SU-DHL-6 (cell line): ENCODE measurements at regions not wholly inside any gene's neighbourhood (a gene's known extent, or its start where the extent isn't known, plus 50 kb on each side); places are given as distances from the start of the nearest gene placed in this dataset.

Source experiments
- H2AFZ ChIP-seq: fragments of 200-600 bp; sonication (generic); 2 replicates; pipeline ENCODE4 v1.6.1; 2014; ENCODE audit warnings: low read depth, mild to moderate bottlenecking, moderate library complexity, mixed read lengths, antibody characterized with exemption, low read length; ENCODE audit not compliant: severe bottlenecking
- H3F3A ChIP-seq: fragments of 200-600 bp; shearing (Covaris generic); 2 replicates; pipeline ENCODE4 v1.6.0; 2016; ENCODE audit warnings: antibody characterized with exemption, mild to moderate bottlenecking; ENCODE audit not compliant: insufficient read depth
- H3K27ac ChIP-seq: fragments of 200-600 bp; sonication (generic); 2 replicates; pipeline ENCODE4 v1.5.1; 2016; ENCODE audit warnings: low read depth, mild to moderate bottlenecking, low read length, moderate library complexity, mixed read lengths
- H3K27me3 ChIP-seq: fragments of 200-600 bp; sonication (generic), shearing (Covaris generic); 2 replicates; pipeline ENCODE4 v1.6.0; 2014; ENCODE audit warnings: mild to moderate bottlenecking, low read length
- H3K36me3 ChIP-seq: fragments of 200-600 bp; sonication (generic); 2 replicates; pipeline ENCODE4 v1.6.1; 2014; ENCODE audit warnings: mild to moderate bottlenecking, low read length, mixed read lengths
- H3K4me2 ChIP-seq: fragments of 300-600, 200-600 bp; shearing (Covaris generic), sonication (generic); 2 replicates; pipeline ENCODE4 v1.6.0; 2014; ENCODE audit warnings: low read length, low read depth, mild to moderate bottlenecking; ENCODE audit not compliant: poor library complexity, severe bottlenecking
- H3K4me3 ChIP-seq: fragments of 200-600 bp; sonication (generic); 2 replicates; pipeline ENCODE4 v1.5.1; 2014; ENCODE audit warnings: antibody characterized with exemption, low read length, mild to moderate bottlenecking, mixed read lengths; ENCODE audit not compliant: insufficient read depth, poor library complexity, severe bottlenecking
- H3K79me2 ChIP-seq: fragments of 200-600 bp; sonication (generic); 2 replicates; pipeline ENCODE4 v1.6.1; 2014; ENCODE audit warnings: mild to moderate bottlenecking, low read length, moderate library complexity; ENCODE audit not compliant: insufficient read depth
- H3K9ac ChIP-seq: fragments of 200-600 bp; sonication (generic); 2 replicates; pipeline ENCODE4 v1.7.0; 2014; ENCODE audit warnings: mild to moderate bottlenecking, low read length
- H3K9me2 ChIP-seq: fragments of 200-600 bp; sonication (generic); replicated peaks from 2 replicates; pipeline ENCODE4 v1.6.1; 2014; ENCODE audit warnings: low read length; ENCODE audit not compliant: insufficient read depth
- H3K9me3 ChIP-seq: fragments of 200-600 bp; sonication (generic); 2 replicates; pipeline ENCODE4 v1.6.1; 2014; ENCODE audit warnings: low read length, mixed read lengths; ENCODE audit not compliant: insufficient read depth
- H4K20me1 ChIP-seq: fragments of 200-600 bp; sonication (generic); 2 replicates; pipeline ENCODE4 v1.6.1; 2014; ENCODE audit warnings: low read depth, mild to moderate bottlenecking, antibody characterized with exemption, low read length, moderate library complexity, mixed read lengths
- CTCF ChIP-seq: fragments of 200-600 bp; sonication (generic); IDR thresholded peaks from one replicate; pipeline ENCODE4 v1.5.1; 2017; ENCODE audit warnings: antibody characterized with exemption, mild to moderate bottlenecking, low read length, moderate library complexity; ENCODE audit not compliant: insufficient read depth, poor library complexity, severe bottlenecking
- EZH2phosphoT487 ChIP-seq: fragments of 200-600 bp; sonication (generic), shearing (Covaris generic); conservative IDR thresholded peaks from 2 replicates; pipeline ENCODE4 v1.6.1; 2018; ENCODE audit warnings: mild to moderate bottlenecking, antibody characterized with exemption, low read length, moderate library complexity, mixed read lengths

DNA sequence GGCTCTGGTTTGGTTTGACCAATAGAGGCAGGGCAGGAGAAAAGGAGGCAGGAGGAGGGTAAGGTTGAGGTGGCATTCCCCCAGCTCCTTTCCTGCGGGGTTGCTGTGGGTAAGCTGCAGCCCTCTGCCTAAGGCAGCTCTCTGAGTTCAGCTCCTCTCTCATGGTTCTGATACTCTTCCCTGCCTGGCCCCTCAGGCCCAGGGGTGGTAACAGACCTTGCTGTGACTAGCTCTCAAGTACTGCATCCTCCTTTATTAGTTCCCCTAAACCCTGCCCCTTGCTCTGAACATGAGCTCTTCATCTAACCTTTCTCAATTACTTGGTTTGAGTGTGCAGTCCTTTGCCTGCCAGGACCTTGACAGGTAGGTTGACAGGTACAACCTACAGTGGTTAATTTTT, 205.5 kb downstream of the SLC4A3 start:
- Histone ChIP-seq H3K9me2 (no peaks in the 10 kb centered on the region), H2AFZ (no peak overlapping the region), H3K4me2 (no peak overlapping the region), H4K20me1 (no peaks in the 10 kb centered on the region), H3K4me3 (no peak overlapping the region), H3K27me3 (no peaks in the 10 kb centered on the region), H3K36me3 (no peaks in the 10 kb centered on the region), H3F3A (no peaks in the 10 kb centered on the region), H3K9me3 (no peaks in the 10 kb centered on the region), H3K79me2 (no peaks in the 10 kb centered on the region), H3K27ac (no peak overlapping the region), H3K9ac (no peak overlapping the region)
- TF ChIP-seq EZH2phosphoT487, result no peak
- TF ChIP-seq CTCF, result no peak

GRCh38 chr2:219835493-219835892, 208.1 kb downstream of the SLC4A3 start:
- Histone ChIP-seq H3K36me3 (no peaks in the 10 kb centered on the region), H3K27me3 (no peaks in the 10 kb centered on the region), H3K27ac (no peak overlapping the region), H3K9ac (no peak overlapping the region), H3K4me3 (no peak overlapping the region), H3K9me3 (no peaks in the 10 kb centered on the region), H4K20me1 (no peaks in the 10 kb centered on the region), H2AFZ (no peak overlapping the region), H3K9me2 (no peaks in the 10 kb centered on the region), H3K79me2 (no peaks in the 10 kb centered on the region), H3F3A (no peaks in the 10 kb centered on the region), H3K4me2 (no peak overlapping the region)
- no peak for TF ChIP-seq CTCF
- TF ChIP-seq EZH2phosphoT487, result no peak

DNA sequence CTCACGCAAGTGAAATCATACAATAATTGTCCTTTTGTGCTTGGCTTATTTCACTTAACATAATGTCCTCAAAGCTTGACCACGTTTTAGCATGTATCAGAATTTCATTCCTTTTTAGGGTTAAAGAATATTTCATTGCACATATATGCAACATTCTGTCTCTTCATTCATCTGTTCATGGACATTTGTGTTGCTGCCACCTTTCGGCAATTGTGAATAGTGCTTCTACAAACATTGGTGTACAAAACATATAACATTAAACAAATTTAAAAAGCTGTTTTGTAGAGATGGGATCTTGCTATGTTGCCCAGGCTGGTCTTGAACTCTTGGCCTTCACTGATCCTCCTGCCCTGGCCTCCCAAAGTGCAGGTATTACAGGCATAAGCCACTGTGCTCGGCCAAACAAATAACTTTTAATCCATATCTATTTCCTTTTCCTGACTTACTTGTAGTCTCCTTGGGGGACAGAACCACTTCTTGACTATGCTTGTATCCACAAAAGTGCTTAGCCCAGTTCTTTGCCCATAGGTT, 209.3 kb downstream of the SLC4A3 start:
- peak; percentile 68 for TF ChIP-seq CTCF
- TF ChIP-seq EZH2phosphoT487, result no peak
- Histone ChIP-seq H3K27ac (no peak overlapping the region), H2AFZ (no peak overlapping the region), H4K20me1 (no peaks in the 10 kb centered on the region), H3K4me2 (no peak overlapping the region), H3F3A (no peaks in the 10 kb centered on the region), H3K27me3 (no peaks in the 10 kb centered on the region), H3K9ac (no peak overlapping the region), H3K4me3 (no peak overlapping the region), H3K36me3 (no peaks in the 10 kb centered on the region), H3K79me2 (no peaks in the 10 kb centered on the region), H3K9me3 (no peaks in the 10 kb centered on the region), H3K9me2 (no peaks in the 10 kb centered on the region)
